ENCODE measurements at regions not wholly inside any gene's neighbourhood (a gene's known extent, or its start where the extent isn't known, plus 50 kb on each side); places are given as distances from the start of the nearest gene placed in this dataset.

DNA sequence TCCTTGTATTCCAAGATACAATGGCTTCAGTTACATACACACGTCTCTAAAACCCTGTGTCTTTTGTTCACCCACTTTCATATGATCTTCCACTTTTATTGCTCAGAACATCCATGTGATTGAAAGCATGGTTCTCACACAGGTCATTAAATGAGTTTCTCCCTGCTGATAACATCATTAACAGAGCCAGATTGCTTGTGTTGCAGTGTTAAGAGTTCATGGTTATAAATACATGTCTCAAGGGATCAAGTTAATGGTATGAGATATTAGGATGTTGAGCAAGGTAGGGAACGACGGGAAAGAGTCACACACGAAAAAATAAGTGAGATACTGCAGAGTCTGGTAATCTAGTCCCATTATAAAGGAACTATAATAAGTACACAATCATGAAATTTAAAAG lies 861.5 kb downstream of the SORCS1 start:
- TF ChIP-seq, protein P1, sequence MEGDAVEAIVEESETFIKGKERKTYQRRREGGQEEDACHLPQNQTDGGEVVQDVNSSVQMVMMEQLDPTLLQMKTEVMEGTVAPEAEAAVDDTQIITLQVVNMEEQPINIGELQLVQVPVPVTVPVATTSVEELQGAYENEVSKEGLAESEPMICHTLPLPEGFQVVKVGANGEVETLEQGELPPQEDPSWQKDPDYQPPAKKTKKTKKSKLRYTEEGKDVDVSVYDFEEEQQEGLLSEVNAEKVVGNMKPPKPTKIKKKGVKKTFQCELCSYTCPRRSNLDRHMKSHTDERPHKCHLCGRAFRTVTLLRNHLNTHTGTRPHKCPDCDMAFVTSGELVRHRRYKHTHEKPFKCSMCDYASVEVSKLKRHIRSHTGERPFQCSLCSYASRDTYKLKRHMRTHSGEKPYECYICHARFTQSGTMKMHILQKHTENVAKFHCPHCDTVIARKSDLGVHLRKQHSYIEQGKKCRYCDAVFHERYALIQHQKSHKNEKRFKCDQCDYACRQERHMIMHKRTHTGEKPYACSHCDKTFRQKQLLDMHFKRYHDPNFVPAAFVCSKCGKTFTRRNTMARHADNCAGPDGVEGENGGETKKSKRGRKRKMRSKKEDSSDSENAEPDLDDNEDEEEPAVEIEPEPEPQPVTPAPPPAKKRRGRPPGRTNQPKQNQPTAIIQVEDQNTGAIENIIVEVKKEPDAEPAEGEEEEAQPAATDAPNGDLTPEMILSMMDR (IDR thresholded peaks at IDR 0.05): no peak
- TF ChIP-seq POLR2A (IDR thresholded peaks at IDR 0.05): no peak

All from uterus (tissue), 2 donors.